ENCODE measurements at regions not wholly inside any gene's neighbourhood (a gene's known extent, or its start where the extent isn't known, plus 50 kb on each side); places are given as distances from the start of the nearest gene placed in this dataset.

- H3K27me3 ChIP-seq (ENCODE audit: control insufficient read depth, insufficient read depth, low read length) = no peaks in the 10 kb centered on the region
- H3K27ac ChIP-seq (ENCODE audit: low read length) = no peak overlapping the region
- BruUV-seq (replicated peaks) = no TSS peak
- no peak overlapping the region for H3K4me3 ChIP-seq (ENCODE audit: low read depth in 2 of 2, low read length in 2 of 2)
- H3K9me3 ChIP-seq (ENCODE audit: control insufficient read depth, insufficient read depth, low read depth, low read length) = no peaks in the 10 kb centered on the region
- intact Hi-C loops (cut with micrococcal nuclease; ENCODE audit: unreplicated experiment) = no loop called here
- no peak for DNase-seq (ENCODE audit: low read depth, low spot score)
- CTCF ChIA-PET = interaction anchor here (1.1 kb wide), 1 partner anchor 216 kb away, joined by 4 read pairs; no protein-coding TSS in a partner anchor
- no peaks in the 10 kb centered on the region for H3K4me1 ChIP-seq (ENCODE audit: control insufficient read depth, insufficient read depth, low read length)
- TF ChIP-seq TCF7L2 (IDR thresholded peaks at IDR 0.05; ENCODE audit: low read depth, low read length) (no peak), SIN3A (IDR thresholded peaks at IDR 0.05; ENCODE audit: borderline replicate concordance, insufficient read depth, low read depth, low read length) (no peak), POLR2AphosphoS5 (IDR thresholded peaks at IDR 0.05; ENCODE audit: low read depth, low read length) (no peak), CTCF (IDR thresholded peaks at IDR 0.05) (no peak; the same call in 1 of the 2 replicates)
- TF ChIP-seq, protein P1, sequence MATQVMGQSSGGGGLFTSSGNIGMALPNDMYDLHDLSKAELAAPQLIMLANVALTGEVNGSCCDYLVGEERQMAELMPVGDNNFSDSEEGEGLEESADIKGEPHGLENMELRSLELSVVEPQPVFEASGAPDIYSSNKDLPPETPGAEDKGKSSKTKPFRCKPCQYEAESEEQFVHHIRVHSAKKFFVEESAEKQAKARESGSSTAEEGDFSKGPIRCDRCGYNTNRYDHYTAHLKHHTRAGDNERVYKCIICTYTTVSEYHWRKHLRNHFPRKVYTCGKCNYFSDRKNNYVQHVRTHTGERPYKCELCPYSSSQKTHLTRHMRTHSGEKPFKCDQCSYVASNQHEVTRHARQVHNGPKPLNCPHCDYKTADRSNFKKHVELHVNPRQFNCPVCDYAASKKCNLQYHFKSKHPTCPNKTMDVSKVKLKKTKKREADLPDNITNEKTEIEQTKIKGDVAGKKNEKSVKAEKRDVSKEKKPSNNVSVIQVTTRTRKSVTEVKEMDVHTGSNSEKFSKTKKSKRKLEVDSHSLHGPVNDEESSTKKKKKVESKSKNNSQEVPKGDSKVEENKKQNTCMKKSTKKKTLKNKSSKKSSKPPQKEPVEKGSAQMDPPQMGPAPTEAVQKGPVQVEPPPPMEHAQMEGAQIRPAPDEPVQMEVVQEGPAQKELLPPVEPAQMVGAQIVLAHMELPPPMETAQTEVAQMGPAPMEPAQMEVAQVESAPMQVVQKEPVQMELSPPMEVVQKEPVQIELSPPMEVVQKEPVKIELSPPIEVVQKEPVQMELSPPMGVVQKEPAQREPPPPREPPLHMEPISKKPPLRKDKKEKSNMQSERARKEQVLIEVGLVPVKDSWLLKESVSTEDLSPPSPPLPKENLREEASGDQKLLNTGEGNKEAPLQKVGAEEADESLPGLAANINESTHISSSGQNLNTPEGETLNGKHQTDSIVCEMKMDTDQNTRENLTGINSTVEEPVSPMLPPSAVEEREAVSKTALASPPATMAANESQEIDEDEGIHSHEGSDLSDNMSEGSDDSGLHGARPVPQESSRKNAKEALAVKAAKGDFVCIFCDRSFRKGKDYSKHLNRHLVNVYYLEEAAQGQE (IDR thresholded peaks at IDR 0.05; ENCODE audit: insufficient read depth in 1 of 2, low read depth in 2 of 2, low read length in 1 of 2) = no peak
- POLR2A ChIA-PET = interaction anchor here (0.5 kb wide), 1 partner anchor 421 kb away, joined by 3 read pairs; no protein-coding TSS in a partner anchor
- in situ Hi-C loops (cut with HindIII; ENCODE audit: low pct_unique_long_range_greater_than_20kb, low sequenced_read_pairs) = no loop called here
- peak; percentile 76; the same call in 1 of the 2 replicates for ATAC-seq
- H3K36me3 ChIP-seq (ENCODE audit: control insufficient read depth, insufficient read depth, low read length) = no peaks in the 10 kb centered on the region
These were observed 214.0 kb downstream of the CYP26B1 start for GRCh38 chr2:71933467-71934319.

DNA sequence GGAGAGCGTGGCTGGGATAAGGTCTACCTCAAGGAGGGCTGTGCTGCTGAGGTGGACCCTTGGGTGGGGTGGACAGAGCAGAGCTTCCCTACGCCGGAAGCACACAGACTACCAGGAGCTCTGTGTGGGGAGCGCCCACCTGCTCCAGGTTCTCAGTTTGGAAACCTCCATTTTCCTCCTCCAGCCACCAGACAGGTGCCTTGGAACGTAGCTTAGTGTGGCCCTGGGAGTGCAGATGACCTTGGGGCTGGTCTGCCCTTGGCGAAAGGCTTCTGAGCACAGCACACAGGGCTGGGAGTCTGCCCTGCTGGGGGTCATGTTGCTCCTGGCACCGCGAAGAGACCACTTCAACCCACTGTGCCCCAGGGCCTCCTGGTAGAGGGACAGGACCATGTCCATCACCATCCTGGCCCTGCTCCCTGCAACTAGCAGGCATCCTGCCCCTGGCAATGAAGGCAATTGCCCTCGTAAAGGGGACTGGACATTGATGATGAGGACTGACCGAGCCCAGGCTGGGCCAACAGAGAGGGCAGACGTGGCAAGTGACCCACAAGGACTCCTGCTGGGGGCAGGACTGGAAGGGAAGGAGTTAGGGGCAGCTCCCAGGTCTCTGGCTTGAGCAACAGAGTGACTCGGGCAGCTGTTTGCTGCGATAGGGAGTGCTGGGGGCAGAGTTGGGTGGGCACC is 214.7 kb downstream of the CYP26B1 start:
- no peaks in the 10 kb centered on the region for H3K36me3 ChIP-seq (ENCODE audit: control insufficient read depth, insufficient read depth, low read length)
- CTCF ChIA-PET = no interaction called here
- no peaks in the 10 kb centered on the region for H3K4me1 ChIP-seq (ENCODE audit: control insufficient read depth, insufficient read depth, low read length)
- ATAC-seq (no peak), DNase-seq (ENCODE audit: low read depth, low spot score) (no peak)
- TF ChIP-seq, protein P1 (IDR thresholded peaks at IDR 0.05; ENCODE audit: insufficient read depth in 1 of 2, low read depth in 2 of 2, low read length in 1 of 2) = no peak
- TF ChIP-seq POLR2AphosphoS5 (IDR thresholded peaks at IDR 0.05; ENCODE audit: low read depth, low read length) = no peak
- no peak for TF ChIP-seq SIN3A (IDR thresholded peaks at IDR 0.05; ENCODE audit: borderline replicate concordance, insufficient read depth, low read depth, low read length)
- TF ChIP-seq CTCF (IDR thresholded peaks at IDR 0.05) = no peak
- TF ChIP-seq TCF7L2 (IDR thresholded peaks at IDR 0.05; ENCODE audit: low read depth, low read length) = no peak
- no TSS peak for BruUV-seq (replicated peaks)
- intact Hi-C loops (cut with micrococcal nuclease; ENCODE audit: unreplicated experiment) = no loop called here
- no peak overlapping the region for H3K4me3 ChIP-seq (ENCODE audit: low read depth in 2 of 2, low read length in 2 of 2)
- POLR2A ChIA-PET = no interaction called here
- in situ Hi-C loops (cut with HindIII; ENCODE audit: low pct_unique_long_range_greater_than_20kb, low sequenced_read_pairs) = no loop called here
- no peaks in the 10 kb centered on the region for H3K9me3 ChIP-seq (ENCODE audit: control insufficient read depth, insufficient read depth, low read depth, low read length)
- H3K27ac ChIP-seq (ENCODE audit: low read length) = no peak overlapping the region
- no peaks in the 10 kb centered on the region for H3K27me3 ChIP-seq (ENCODE audit: control insufficient read depth, insufficient read depth, low read length)
